ENCODE measurements at regions not wholly inside any gene's neighbourhood (a gene's known extent, or its start where the extent isn't known, plus 50 kb on each side); places are given as distances from the start of the nearest gene placed in this dataset.

GRCh38 chr2:42888321-42889245, 96.2 kb upstream of the HAAO start:
- no peak for DNase-seq

GRCh38 chr2:42886921-42887320, 94.5 kb upstream of the HAAO start:
- DNase-seq = no peak

- no peak for DNase-seq
Measured at GRCh38 chr2:42882756-42883155, 90.4 kb upstream of the HAAO start.

- DNase-seq = no peak
Measured at GRCh38 chr2:42881732-42882131, 89.3 kb upstream of the HAAO start.

GRCh38 chr2:42880738-42881690, 88.6 kb upstream of the HAAO start:
- no peak for DNase-seq

GRCh38 chr2:42879913-42880737, 87.7 kb upstream of the HAAO start:
- DNase-seq = no peak

GRCh38 chr2:42879121-42879705, 86.8 kb upstream of the HAAO start:
- no peak for DNase-seq

- DNase-seq = peak in 1 of 2 experiments; percentile 56
Measured at GRCh38 chr2:42878581-42878980, 86.2 kb upstream of the HAAO start.

- DNase-seq = no peak
Measured at GRCh38 chr2:42877936-42878335, 85.6 kb upstream of the HAAO start.

- DNase-seq = no peak
Measured at GRCh38 chr2:42877511-42877910, 85.1 kb upstream of the HAAO start.

- DNase-seq = no peak
Measured at GRCh38 chr2:42876326-42876751, 84.0 kb upstream of the HAAO start.

GRCh38 chr2:42875880-42876279, 83.5 kb upstream of the HAAO start:
- no peak for DNase-seq

- no peak for DNase-seq
Measured at GRCh38 chr2:42874949-42875801, 82.8 kb upstream of the HAAO start.

- DNase-seq = no peak
Measured at GRCh38 chr2:42872721-42873120, 80.3 kb upstream of the HAAO start.

GRCh38 chr2:42871372-42871771, 79.0 kb upstream of the HAAO start:
- no peak for DNase-seq

- no peak for DNase-seq
Measured at GRCh38 chr2:42868874-42869273, 76.5 kb upstream of the HAAO start.

- DNase-seq = no peak
Measured at GRCh38 chr2:42868096-42868495, 75.7 kb upstream of the HAAO start.

- no peak for DNase-seq
Measured at GRCh38 chr2:42867093-42868065, 75.0 kb upstream of the HAAO start.

GRCh38 chr2:42865884-42866881, 73.8 kb upstream of the HAAO start:
- DNase-seq = no peak

Measured in activated T-cell treated with anti-CD3 and anti-CD28 coated beads, Interleukin-2, amount 50 U/mL, for 48 hours (primary cell).